SJSA1 (cell line): ENCODE measurements at regions not wholly inside any gene's neighbourhood (a gene's known extent, or its start where the extent isn't known, plus 50 kb on each side); places are given as distances from the start of the nearest gene placed in this dataset.
"Not testable (repeated sequence)": the region's sequence is repeated elsewhere in the genome, so short reads cannot be mapped to it uniquely, and the experiment has no call there.

Experiments
- DNase-seq, 2 experiments: peaks; one replicate each; pipeline ENCODE4 v3.0.0-alpha.2; 2015 to 2020; ENCODE audit warnings: low spot score in 2 of 2, low read depth in 1 of 2
- H3K27ac ChIP-seq: fragments of 250-450 bp; sonication (Bioruptor Pico); 2 replicates; pipeline ENCODE4 v1.5.1; 2020; ENCODE audit warnings: mild to moderate bottlenecking, moderate library complexity
- H3K27me3 ChIP-seq: fragments of 250-450 bp; sonication (Bioruptor Pico); replicated peaks from 2 replicates; pipeline ENCODE4 v1.5.1; 2020; ENCODE audit warnings: mild to moderate bottlenecking, moderate library complexity
- H3K36me3 ChIP-seq: fragments of 250-450 bp; sonication (Bioruptor Pico); 2 replicates; pipeline ENCODE4 v1.5.1; 2020; ENCODE audit warnings: mild to moderate bottlenecking
- H3K4me1 ChIP-seq: fragments of 250-450 bp; sonication (Bioruptor Pico); replicated peaks from 2 replicates; pipeline ENCODE4 v1.6.1; 2021; ENCODE audit warnings: mild to moderate bottlenecking
- H3K4me3 ChIP-seq: fragments of 250-450 bp; sonication (Bioruptor Pico); 2 replicates; pipeline ENCODE4 v1.5.1; 2020; ENCODE audit warnings: mild to moderate bottlenecking
- H3K9me3 ChIP-seq: fragments of 250-450 bp; sonication (Bioruptor Pico); replicated peaks from 2 replicates; pipeline ENCODE4 v1.5.1; 2020; ENCODE audit warnings: mild to moderate bottlenecking

- H3K9me3 ChIP-seq: no peaks in the 10 kb centered on the region
- DNase-seq: peak; percentile 18 to 49
- no peaks in the 10 kb centered on the region for H3K4me1 ChIP-seq
- H3K27me3 ChIP-seq: no peaks in the 10 kb centered on the region
- no peak overlapping the region for H3K4me3 ChIP-seq
- no peaks in the 10 kb centered on the region for H3K36me3 ChIP-seq
- H3K27ac ChIP-seq: no peak overlapping the region
Observed at GRCh38 chr6:40164345-40164755, 230.1 kb upstream of the MOCS1 start.

DNA sequence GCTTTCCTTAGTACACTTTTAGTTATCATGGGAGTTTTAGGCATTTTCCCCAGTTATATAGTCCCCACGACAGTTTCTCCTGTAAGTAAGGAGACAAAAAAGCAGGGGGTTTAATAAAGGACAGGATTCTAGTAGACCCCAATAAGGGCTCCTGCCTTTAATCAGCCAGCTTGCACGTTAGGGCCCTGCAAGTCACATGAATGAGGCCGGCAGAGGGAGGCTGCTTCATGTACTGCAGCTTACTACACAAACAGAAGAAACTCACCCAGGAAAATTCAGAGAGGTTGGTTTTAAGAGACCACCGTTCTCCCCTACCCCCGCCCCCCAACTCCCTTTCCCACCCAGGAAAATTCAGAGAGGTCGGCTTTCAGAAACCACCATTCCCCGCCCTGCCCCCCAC, 229.7 kb upstream of the MOCS1 start:
- Histone ChIP-seq H3K27me3 (no peaks in the 10 kb centered on the region), H3K27ac (no peak overlapping the region), H3K36me3 (no peaks in the 10 kb centered on the region), H3K9me3 (no peaks in the 10 kb centered on the region), H3K4me1 (no peaks in the 10 kb centered on the region), H3K4me3 (no peak overlapping the region)
- DNase-seq: no peak

GRCh38 chr6:40162074-40162473, 227.8 kb upstream of the MOCS1 start:
- Histone ChIP-seq H3K9me3 (no peaks in the 10 kb centered on the region), H3K27me3 (no peaks in the 10 kb centered on the region), H3K36me3 (no peaks in the 10 kb centered on the region), H3K4me3 (no peak overlapping the region), H3K4me1 (no peaks in the 10 kb centered on the region), H3K27ac (no peak overlapping the region)
- no peak for DNase-seq

- H3K27ac ChIP-seq: no peak overlapping the region
- H3K4me3 ChIP-seq: no peak overlapping the region
- H3K36me3 ChIP-seq: no peaks in the 10 kb centered on the region
- no peaks in the 10 kb centered on the region for H3K27me3 ChIP-seq
- DNase-seq: no peak
- no peaks in the 10 kb centered on the region for H3K9me3 ChIP-seq
- H3K4me1 ChIP-seq: no peaks in the 10 kb centered on the region
Observed at GRCh38 chr6:40160826-40161225, 226.6 kb upstream of the MOCS1 start.

DNA sequence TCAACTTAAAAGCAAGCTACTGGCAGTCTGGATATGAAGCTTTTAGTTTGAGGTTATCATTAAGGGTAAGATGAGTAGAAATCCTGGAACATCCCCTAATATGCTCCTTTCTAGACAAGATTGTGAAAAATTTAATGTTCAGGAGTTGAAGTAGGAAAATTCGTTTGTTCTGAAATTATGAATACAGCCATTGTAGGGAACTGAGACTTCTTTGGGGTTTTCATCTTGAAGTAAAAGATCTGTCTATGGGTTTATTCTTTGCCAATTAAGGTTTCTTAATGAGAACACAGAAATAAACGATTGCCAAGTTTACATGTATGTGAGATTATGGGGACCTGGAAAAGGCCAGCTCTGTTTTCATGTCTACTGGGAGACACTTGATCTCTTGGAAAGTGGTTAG, 225.6 kb upstream of the MOCS1 start:
- Histone ChIP-seq H3K4me3 (no peak overlapping the region), H3K27me3 (no peaks in the 10 kb centered on the region), H3K9me3 (no peaks in the 10 kb centered on the region), H3K36me3 (no peaks in the 10 kb centered on the region), H3K4me1 (no peaks in the 10 kb centered on the region), H3K27ac (no peak overlapping the region)
- no peak for DNase-seq

DNA sequence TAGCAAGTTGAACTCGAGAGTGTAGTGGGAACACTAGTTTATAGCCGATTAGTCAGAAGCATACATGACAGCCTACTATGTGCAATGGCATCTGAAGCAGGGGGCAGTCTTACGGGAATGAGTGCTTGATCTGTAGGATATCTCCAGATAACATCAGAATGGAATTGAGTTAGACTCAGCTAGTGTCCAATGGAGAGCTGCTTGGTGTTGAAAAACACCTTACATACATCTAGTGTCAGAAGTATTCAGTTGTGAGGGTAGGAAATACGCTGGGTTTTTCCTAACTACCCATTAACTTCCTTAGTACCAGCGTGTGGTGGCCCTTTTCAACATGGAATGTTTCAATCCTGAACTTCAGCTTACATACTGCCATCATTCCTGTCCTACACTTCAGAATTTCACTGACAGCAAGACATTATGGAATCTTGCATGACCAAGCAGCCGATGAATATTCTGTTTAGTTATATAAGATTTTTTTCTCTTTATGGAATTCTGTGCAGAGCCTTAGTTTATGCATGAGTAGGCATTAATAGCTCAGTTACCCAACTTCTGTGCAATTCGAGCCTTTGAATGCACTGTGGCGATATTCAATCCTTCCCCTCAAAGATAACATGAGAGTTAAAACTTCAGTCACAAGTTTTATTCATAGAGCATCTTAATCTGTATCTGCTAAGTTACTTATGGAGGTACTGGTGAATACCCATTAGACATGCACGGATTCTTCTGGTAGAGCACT, 218.6 kb upstream of the MOCS1 start:
- DNase-seq: no peak
- H3K9me3 ChIP-seq: no peaks in the 10 kb centered on the region

DNA sequence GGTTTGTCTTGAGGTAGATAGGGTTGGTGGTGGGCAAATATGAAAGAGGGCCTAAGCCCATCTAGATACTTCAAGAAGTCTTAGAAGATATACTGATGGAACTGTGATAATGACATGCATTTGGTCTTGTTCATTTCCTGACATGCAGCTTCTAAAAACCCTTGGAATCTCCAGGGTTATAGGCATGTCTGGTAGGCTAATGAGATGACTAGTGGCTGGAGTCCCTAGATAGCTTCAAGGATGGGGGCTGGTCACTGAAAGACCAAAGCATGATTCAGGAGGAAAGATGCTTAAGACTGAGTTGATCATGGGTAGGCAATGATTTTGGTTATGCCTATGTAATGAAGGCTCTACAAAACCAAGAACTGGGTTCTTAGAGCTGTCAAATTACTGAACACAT, 217.9 kb upstream of the MOCS1 start:
- H3K9me3 ChIP-seq: no peaks in the 10 kb centered on the region

More for the DNA sequence above, 218.6 kb upstream of the MOCS1 start:
- Histone ChIP-seq H3K4me3 (no peak overlapping the region), H3K4me1 (no peaks in the 10 kb centered on the region), H3K27me3 (no peaks in the 10 kb centered on the region), H3K36me3 (no peaks in the 10 kb centered on the region), H3K27ac (no peak overlapping the region)

GRCh38 chr6:40148882-40149573, 214.8 kb upstream of the MOCS1 start:
- no peak for DNase-seq
- H3K4me1 ChIP-seq: no peaks in the 10 kb centered on the region
- H3K4me3 ChIP-seq: no peak overlapping the region
- H3K9me3 ChIP-seq: no peaks in the 10 kb centered on the region
- no peaks in the 10 kb centered on the region for H3K36me3 ChIP-seq
- H3K27me3 ChIP-seq: no peaks in the 10 kb centered on the region
- H3K27ac ChIP-seq: no peak overlapping the region

More for the DNA sequence above, 217.9 kb upstream of the MOCS1 start:
- H3K36me3 ChIP-seq: no peaks in the 10 kb centered on the region
- H3K4me1 ChIP-seq: no peaks in the 10 kb centered on the region
- DNase-seq: no peak
- no peak overlapping the region for H3K4me3 ChIP-seq
- H3K27me3 ChIP-seq: no peaks in the 10 kb centered on the region
- no peak overlapping the region for H3K27ac ChIP-seq

DNA sequence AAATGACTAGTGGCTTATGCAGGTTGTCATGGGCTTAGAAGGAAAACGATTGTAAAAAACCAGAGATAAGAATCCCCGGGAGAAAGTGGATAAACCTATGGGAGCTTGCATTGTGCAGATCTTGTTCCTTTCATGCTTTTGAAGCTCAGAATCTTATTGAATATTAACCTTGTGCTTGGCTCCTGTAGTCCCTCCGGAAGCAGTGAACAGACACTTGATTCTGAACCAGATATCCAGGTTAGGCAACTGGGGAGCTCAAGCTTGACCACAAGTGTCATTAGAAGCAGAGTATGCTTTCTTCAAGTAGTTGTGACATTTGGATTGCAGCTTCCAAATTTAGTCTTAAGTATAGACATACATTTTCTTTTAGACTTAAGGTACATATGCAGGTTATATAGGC, 212.6 kb upstream of the MOCS1 start:
- no peak for DNase-seq
- Histone ChIP-seq H3K36me3 (no peaks in the 10 kb centered on the region), H3K9me3 (0 out of 2 replicates have a peak, but pooled peaks cover 2% of the 10 kb centered on the region), H3K27me3 (no peaks in the 10 kb centered on the region), H3K4me3 (no peak overlapping the region), H3K4me1 (no peaks in the 10 kb centered on the region), H3K27ac (no peak overlapping the region)

DNA sequence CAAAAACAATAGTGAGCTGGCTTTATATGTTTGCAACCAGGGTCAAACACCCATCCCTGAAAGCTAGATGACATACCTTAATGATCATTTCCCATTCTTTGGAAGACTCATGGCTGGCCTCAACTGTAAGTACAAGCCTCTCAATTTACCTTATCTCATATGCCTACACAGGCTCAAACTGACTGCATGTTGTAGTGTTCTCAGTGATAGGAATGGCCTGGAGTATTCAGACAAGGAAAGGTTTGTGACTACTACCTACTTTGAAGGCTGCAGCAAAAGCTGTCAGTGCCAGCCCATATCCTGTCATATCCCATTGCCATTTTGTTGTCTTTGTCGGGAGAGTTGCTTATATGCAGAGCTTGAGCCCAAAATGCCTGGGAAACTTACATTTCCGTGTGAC, 205.2 kb upstream of the MOCS1 start:
- DNase-seq: no peak
- H3K9me3 ChIP-seq: 0 out of 2 replicates have a peak, but pooled peaks cover 2% of the 10 kb centered on the region
- no peaks in the 10 kb centered on the region for H3K36me3 ChIP-seq
- H3K4me3 ChIP-seq: no peak overlapping the region
- H3K27ac ChIP-seq: no peak overlapping the region
- H3K4me1 ChIP-seq: no peaks in the 10 kb centered on the region
- H3K27me3 ChIP-seq: no peaks in the 10 kb centered on the region

GRCh38 chr6:40138273-40138720, 204.0 kb upstream of the MOCS1 start:
- Histone ChIP-seq H3K9me3 (no peaks in the 10 kb centered on the region), H3K27me3 (no peaks in the 10 kb centered on the region), H3K27ac (no peak overlapping the region), H3K36me3 (no peaks in the 10 kb centered on the region), H3K4me3 (no peak overlapping the region), H3K4me1 (no peaks in the 10 kb centered on the region)
- DNase-seq: no peak

DNA sequence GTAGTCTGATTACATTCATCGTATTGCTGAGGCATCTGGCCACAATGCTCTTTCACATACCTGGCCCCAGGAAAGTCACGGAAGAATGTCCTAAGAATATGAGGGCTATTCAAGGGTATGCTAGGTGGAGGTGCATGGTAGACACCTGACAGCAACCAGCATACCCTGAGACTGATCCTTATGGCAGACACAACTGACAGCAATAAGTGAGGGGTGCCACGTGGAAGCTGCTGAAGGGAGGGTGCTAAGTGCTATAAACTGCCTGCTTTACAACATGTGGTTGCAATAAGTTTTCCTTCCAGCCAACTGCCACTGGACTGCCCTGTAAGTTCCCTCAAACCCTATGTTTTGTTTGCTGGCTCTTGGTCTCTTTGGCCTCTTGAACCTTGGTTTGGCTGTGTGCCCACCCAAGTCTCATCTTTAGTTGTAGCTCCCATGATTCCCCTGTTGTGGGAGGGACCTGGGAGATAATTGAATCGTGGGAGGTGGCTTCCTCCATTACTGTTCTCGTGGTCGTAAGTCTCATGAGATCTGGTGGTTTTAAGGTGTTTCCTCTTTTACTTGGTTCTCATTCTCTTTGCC, 201.3 kb upstream of the MOCS1 start:
- H3K36me3 ChIP-seq: no peaks in the 10 kb centered on the region
- no peaks in the 10 kb centered on the region for H3K9me3 ChIP-seq
- no peaks in the 10 kb centered on the region for H3K4me1 ChIP-seq
- DNase-seq: no peak
- H3K27me3 ChIP-seq: no peaks in the 10 kb centered on the region
- no peak overlapping the region for H3K4me3 ChIP-seq
- H3K27ac ChIP-seq: no peak overlapping the region

DNA sequence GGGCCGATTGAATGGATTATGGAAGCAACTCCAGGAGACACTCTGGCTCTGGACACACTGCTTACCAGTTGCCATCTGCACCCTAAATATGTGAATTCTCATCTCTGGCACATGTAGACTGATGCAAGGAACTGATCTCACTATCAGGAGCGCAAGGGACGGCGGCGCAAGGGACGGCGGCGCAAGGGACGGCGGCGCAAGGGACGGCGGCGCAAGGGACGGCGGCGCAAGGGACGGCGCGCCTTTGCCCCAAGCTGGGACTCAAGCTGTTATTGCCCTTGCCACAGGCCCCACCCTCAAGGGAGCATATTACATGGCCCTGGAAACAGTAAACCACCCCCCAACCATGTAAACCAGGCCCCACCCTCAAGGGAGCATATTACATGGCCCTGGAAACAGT, 199.7 kb upstream of the MOCS1 start:
- H3K4me3 ChIP-seq: not testable (repeated sequence)

GRCh38 chr6:40131675-40132074, 197.4 kb upstream of the MOCS1 start:
- no peaks in the 10 kb centered on the region for H3K36me3 ChIP-seq
- no peaks in the 10 kb centered on the region; the same call in 1 of the 2 replicates for H3K9me3 ChIP-seq
- H3K4me1 ChIP-seq: no peaks in the 10 kb centered on the region
- no peak overlapping the region for H3K27ac ChIP-seq
- no peaks in the 10 kb centered on the region for H3K27me3 ChIP-seq
- no peak overlapping the region for H3K4me3 ChIP-seq
- DNase-seq: no peak

More for the DNA sequence above, 199.7 kb upstream of the MOCS1 start:
- DNase-seq, H3K27ac ChIP-seq, H3K36me3 ChIP-seq, H3K9me3 ChIP-seq, H3K4me1 ChIP-seq, H3K27me3 ChIP-seq: not testable (repeated sequence)
